ENCODE measurements at regions not wholly inside any gene's neighbourhood (a gene's known extent, or its start where the extent isn't known, plus 50 kb on each side); places are given as distances from the start of the nearest gene placed in this dataset.

DNA sequence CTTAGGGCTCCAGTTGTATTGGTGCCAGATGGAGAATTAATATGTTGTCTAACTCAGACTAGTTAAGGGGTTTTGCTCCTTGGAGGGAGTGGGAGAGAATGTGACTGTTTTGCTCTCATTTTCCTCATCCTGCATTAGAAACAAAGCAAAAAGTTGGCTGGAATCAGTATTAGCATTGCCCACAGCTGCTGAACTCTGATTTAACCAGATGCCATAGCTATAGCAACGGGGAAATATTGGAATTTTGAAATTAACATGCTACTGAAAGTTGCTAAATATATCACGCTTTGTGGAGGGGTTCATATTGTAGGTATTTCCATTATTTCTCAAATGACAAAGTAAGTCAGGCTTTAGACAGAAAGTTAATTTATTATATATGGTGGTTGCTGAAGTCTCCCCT lies 66.7 kb upstream of the EOLA2 start:
- TF ChIP-seq, protein P1, sequence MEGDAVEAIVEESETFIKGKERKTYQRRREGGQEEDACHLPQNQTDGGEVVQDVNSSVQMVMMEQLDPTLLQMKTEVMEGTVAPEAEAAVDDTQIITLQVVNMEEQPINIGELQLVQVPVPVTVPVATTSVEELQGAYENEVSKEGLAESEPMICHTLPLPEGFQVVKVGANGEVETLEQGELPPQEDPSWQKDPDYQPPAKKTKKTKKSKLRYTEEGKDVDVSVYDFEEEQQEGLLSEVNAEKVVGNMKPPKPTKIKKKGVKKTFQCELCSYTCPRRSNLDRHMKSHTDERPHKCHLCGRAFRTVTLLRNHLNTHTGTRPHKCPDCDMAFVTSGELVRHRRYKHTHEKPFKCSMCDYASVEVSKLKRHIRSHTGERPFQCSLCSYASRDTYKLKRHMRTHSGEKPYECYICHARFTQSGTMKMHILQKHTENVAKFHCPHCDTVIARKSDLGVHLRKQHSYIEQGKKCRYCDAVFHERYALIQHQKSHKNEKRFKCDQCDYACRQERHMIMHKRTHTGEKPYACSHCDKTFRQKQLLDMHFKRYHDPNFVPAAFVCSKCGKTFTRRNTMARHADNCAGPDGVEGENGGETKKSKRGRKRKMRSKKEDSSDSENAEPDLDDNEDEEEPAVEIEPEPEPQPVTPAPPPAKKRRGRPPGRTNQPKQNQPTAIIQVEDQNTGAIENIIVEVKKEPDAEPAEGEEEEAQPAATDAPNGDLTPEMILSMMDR (conservative IDR thresholded peaks at IDR 0.05; ENCODE audit: low read depth, low read length) = no peak
- TF ChIP-seq EZH2 (IDR thresholded peaks at IDR 0.05; ENCODE audit: low read length, unreplicated experiment) = no peak

Measured in PC-3 (cell line).